SK-N-MC (cell line): ENCODE measurements at regions not wholly inside any gene's neighbourhood (a gene's known extent, or its start where the extent isn't known, plus 50 kb on each side); places are given as distances from the start of the nearest gene placed in this dataset.

ENCODE experiments used
- DNase-seq: peaks from one replicate; pipeline ENCODE4 v3.0.0-alpha.2; 2011; ENCODE audit warnings: low read depth, low spot score
- H3K27ac ChIP-seq: fragments of 200-600 bp; sonication (generic); 2 replicates; pipeline ENCODE4 v1.5.1; 2016; ENCODE audit warnings: mixed run types
- H3K36me3 ChIP-seq: fragments of 200-600 bp; sonication (generic); 2 replicates; pipeline ENCODE4 v1.6.1; 2017; ENCODE audit warnings: antibody characterized with exemption, low read length, mixed read lengths; ENCODE audit not compliant: insufficient read depth
- H3K4me3 ChIP-seq: fragments of 200-600 bp; sonication (generic); 2 replicates; pipeline ENCODE4 v1.5.1; 2016
- H3K9ac ChIP-seq: fragments of 200-600 bp; sonication (generic); 2 replicates; pipeline ENCODE4 v1.8.0; 2017; ENCODE audit warnings: mixed run types, mixed read lengths; ENCODE audit not compliant: insufficient read length
- H3K9me3 ChIP-seq: fragments of 200-600 bp; sonication (generic); 2 replicates; pipeline ENCODE4 v1.6.1; 2017; ENCODE audit warnings: low read depth, mild to moderate bottlenecking, antibody characterized with exemption, low read length, moderate library complexity, mixed read lengths
- EZH2 ChIP-seq: fragments of 200-600 bp; sonication (generic); IDR thresholded peaks from one replicate; pipeline ENCODE4 v1.6.1; 2017; ENCODE audit warnings: antibody characterized with exemption
- FOXP2 ChIP-seq: optimal IDR thresholded peaks from 2 replicates; pipeline ENCODE3; 2011; ENCODE audit warnings: mild to moderate bottlenecking, moderate library complexity; ENCODE audit not compliant: insufficient read depth; ENCODE audit errors: extremely low read length, control extremely low read depth
- POLR2AphosphoS5 ChIP-seq: IDR thresholded peaks from 2 replicates; pipeline ENCODE4 v1.6.1; 2012; ENCODE audit warnings: mild to moderate bottlenecking, low read depth, low read length, borderline replicate concordance

GRCh38 chr12:86373813-86374212 is 117.6 kb upstream of the MGAT4C start:
- Histone ChIP-seq H3K4me3 (no peak overlapping the region), H3K9me3 (no peaks in the 10 kb centered on the region), H3K9ac (no peak overlapping the region), H3K36me3 (no peaks in the 10 kb centered on the region), H3K27ac (no peak overlapping the region)
- TF ChIP-seq EZH2 = no peak
- no peak for TF ChIP-seq FOXP2
- no peak for TF ChIP-seq POLR2AphosphoS5
- no peak for DNase-seq

- Histone ChIP-seq H3K9ac (no peak overlapping the region), H3K36me3 (no peaks in the 10 kb centered on the region), H3K27ac (no peak overlapping the region), H3K4me3 (no peak overlapping the region), H3K9me3 (no peaks in the 10 kb centered on the region)
- DNase-seq = no peak
- TF ChIP-seq POLR2AphosphoS5 = no peak
- no peak for TF ChIP-seq EZH2
- no peak for TF ChIP-seq FOXP2
Measured at GRCh38 chr12:86367137-86367536, 110.9 kb upstream of the MGAT4C start.

GRCh38 chr12:86349196-86349595 is 93.0 kb upstream of the MGAT4C start:
- H3K36me3 ChIP-seq = no peaks in the 10 kb centered on the region
- H3K9me3 ChIP-seq = no peaks in the 10 kb centered on the region
- DNase-seq = no peak
- TF ChIP-seq EZH2 (no peak), POLR2AphosphoS5 (no peak), FOXP2 (no peak)
- H3K4me3 ChIP-seq = no peak overlapping the region
- no peak overlapping the region for H3K27ac ChIP-seq
- H3K9ac ChIP-seq = no peak overlapping the region

- H3K27ac ChIP-seq = no peak overlapping the region
- DNase-seq = no peak
- no peaks in the 10 kb centered on the region for H3K9me3 ChIP-seq
- H3K36me3 ChIP-seq = no peaks in the 10 kb centered on the region
- no peak overlapping the region for H3K4me3 ChIP-seq
- H3K9ac ChIP-seq = no peak overlapping the region
- no peak for TF ChIP-seq EZH2
- no peak for TF ChIP-seq POLR2AphosphoS5
- TF ChIP-seq FOXP2 = no peak
Measured at GRCh38 chr12:86333955-86334522, 77.8 kb upstream of the MGAT4C start.

- H3K9me3 ChIP-seq = no peaks in the 10 kb centered on the region
- peak overlapping the region; percentile 35 for H3K4me3 ChIP-seq
- TF ChIP-seq EZH2 = no peak
- TF ChIP-seq POLR2AphosphoS5 = no peak
- no peak for TF ChIP-seq FOXP2
- H3K9ac ChIP-seq = no peak overlapping the region
- H3K27ac ChIP-seq = peak overlapping the region; percentile 78
- H3K36me3 ChIP-seq = no peaks in the 10 kb centered on the region
- no peak for DNase-seq
Measured at GRCh38 chr12:86331457-86331856, 75.3 kb upstream of the MGAT4C start.

- peak; percentile 40 for DNase-seq
- peak overlapping the region; percentile 78 for H3K27ac ChIP-seq
Measured at GRCh38 chr12:86331012-86331411, 74.8 kb upstream of the MGAT4C start.

GRCh38 chr12:86312232-86312631 is 56.0 kb upstream of the MGAT4C start:
- Histone ChIP-seq H3K4me3 (no peak overlapping the region), H3K9me3 (no peaks in the 10 kb centered on the region)
- no peak for DNase-seq

More at GRCh38 chr12:86331012-86331411, 74.8 kb upstream of the MGAT4C start:
- Histone ChIP-seq H3K9ac (no peak overlapping the region), H3K4me3 (peak overlapping the region; percentile 35), H3K36me3 (no peaks in the 10 kb centered on the region), H3K9me3 (no peaks in the 10 kb centered on the region)
- TF ChIP-seq EZH2 (no peak), POLR2AphosphoS5 (no peak), FOXP2 (no peak)

More at GRCh38 chr12:86312232-86312631, 56.0 kb upstream of the MGAT4C start:
- no peaks in the 10 kb centered on the region for H3K36me3 ChIP-seq
- H3K9ac ChIP-seq = no peak overlapping the region
- TF ChIP-seq FOXP2 (no peak), POLR2AphosphoS5 (no peak), EZH2 (no peak)
- no peak overlapping the region for H3K27ac ChIP-seq
